HEK293T (cell line): ENCODE measurements at regions not wholly inside any gene's neighbourhood (a gene's known extent, or its start where the extent isn't known, plus 50 kb on each side); places are given as distances from the start of the nearest gene placed in this dataset.
"Not testable (repeated sequence)": the region's sequence is repeated elsewhere in the genome, so short reads cannot be mapped to it uniquely, and the experiment has no call there.

Experiments
- ARNT ChIP-seq: fragments of 450-650 bp; IDR thresholded peaks from 2 replicates; pipeline ENCODE4 v1.6.1; 2017; ENCODE audit warnings: mild to moderate bottlenecking
- BHLHE40 ChIP-seq: fragments of 450-650 bp; IDR thresholded peaks from 2 replicates; pipeline ENCODE4 v1.6.1; 2016; ENCODE audit warnings: mild to moderate bottlenecking, moderate library complexity, borderline replicate concordance
- ELF4 ChIP-seq: fragments of 450-650 bp; IDR thresholded peaks from 2 replicates; pipeline ENCODE4 v1.6.1; 2017; ENCODE audit warnings: antibody characterized with exemption
- FOXM1 ChIP-seq: fragments of 450-650 bp; IDR thresholded peaks from 2 replicates; pipeline ENCODE4 v1.6.1; 2017; ENCODE audit warnings: mild to moderate bottlenecking, borderline replicate concordance
- HDGF ChIP-seq: fragments of 450-650 bp; IDR thresholded peaks from 2 replicates; pipeline ENCODE4 v1.6.1; 2017; ENCODE audit warnings: antibody characterized with exemption, borderline replicate concordance
- PKNOX1 ChIP-seq: fragments of 450-650 bp; IDR thresholded peaks from 2 replicates; pipeline ENCODE4 v1.6.1; 2016
- SP1 ChIP-seq: fragments of 450-650 bp; IDR thresholded peaks from 2 replicates; pipeline ENCODE4 v1.6.1; 2017
- SUZ12 ChIP-seq: fragments of 450-650 bp; IDR thresholded peaks from 2 replicates; pipeline ENCODE4 v1.6.1; 2016; ENCODE audit warnings: mild to moderate bottlenecking
- TARDBP ChIP-seq: fragments of 450-650 bp; IDR thresholded peaks from 2 replicates; pipeline ENCODE4 v1.6.1; 2016

- not testable (repeated sequence) for TF ChIP-seq BHLHE40, HDGF, PKNOX1, SP1, SUZ12, TARDBP, ARNT, ELF4, FOXM1
Measured at GRCh38 chr7:149960863-149961262, 87.1 kb downstream of the ATP6V0E2 start.
